ENCODE measurements at regions not wholly inside any gene's neighbourhood (a gene's known extent, or its start where the extent isn't known, plus 50 kb on each side); places are given as distances from the start of the nearest gene placed in this dataset.

GRCh38 chr1:221439747-221440501 lies 302.0 kb downstream of the DUSP10 start:
- intact Hi-C loops (cut with micrococcal nuclease; ENCODE audit: unreplicated experiment) = no loop called here
- no peaks in the 10 kb centered on the region for H3K9me3 ChIP-seq
- BruUV-seq (replicated peaks) = no TSS peak
- no peaks in the 10 kb centered on the region for H3K36me3 ChIP-seq (ENCODE audit: control insufficient read depth, insufficient read depth, low read length)
- DNase-seq = no peak
- Mint-ChIP-seq H3K4me1 (ENCODE audit: low read depth, unreplicated experiment) (no peaks in the 10 kb centered on the region), H3K27ac (ENCODE audit: unreplicated experiment) (no peak overlapping the region), H3K27me3 (ENCODE audit: insufficient read depth, unreplicated experiment) (peaks cover 7% of the 10 kb centered on the region), H3K4me3 (ENCODE audit: unreplicated experiment) (no peak overlapping the region), H3K9me3 (ENCODE audit: unreplicated experiment) (no peaks in the 10 kb centered on the region), H3K36me3 (ENCODE audit: insufficient read depth, unreplicated experiment) (no peaks in the 10 kb centered on the region)
- TF ChIP-seq CTCF (IDR thresholded peaks at IDR 0.05; ENCODE audit: insufficient read depth in 1 of 2, low read depth in 1 of 2, low read length in 1 of 2, severe bottlenecking in 1 of 2, unreplicated experiment in 1 of 2) = no peak
- H3K4me3 ChIP-seq (ENCODE audit: low read depth, low read length) = no peak overlapping the region
- H3K27me3 ChIP-seq (replicated peaks; ENCODE audit: control insufficient read depth, insufficient read depth, low read length) = no peaks in the 10 kb centered on the region
- CTCF ChIA-PET = interaction anchor here (0.6 kb wide), 1 partner anchor 1159 kb away, joined by 3 read pairs; no protein-coding TSS in a partner anchor
- no peaks in the 10 kb centered on the region for H3K4me1 ChIP-seq
- POLR2A ChIA-PET = no interaction called here

GRCh38 chr1:221440658-221441057 lies 301.2 kb downstream of the DUSP10 start:
- intact Hi-C loops (cut with micrococcal nuclease; ENCODE audit: unreplicated experiment) = no loop called here
- Histone ChIP-seq H3K36me3 (ENCODE audit: control insufficient read depth, insufficient read depth, low read length) (no peaks in the 10 kb centered on the region), H3K4me1 (no peaks in the 10 kb centered on the region), H3K9me3 (no peaks in the 10 kb centered on the region), H3K4me3 (ENCODE audit: low read depth, low read length) (no peak overlapping the region), H3K27me3 (replicated peaks; ENCODE audit: control insufficient read depth, insufficient read depth, low read length) (no peaks in the 10 kb centered on the region)
- TF ChIP-seq CTCF (IDR thresholded peaks at IDR 0.05; ENCODE audit: insufficient read depth in 1 of 2, low read depth in 1 of 2, low read length in 1 of 2, severe bottlenecking in 1 of 2, unreplicated experiment in 1 of 2) = no peak
- ChIA-PET CTCF (interaction anchor here (0.6 kb wide), 1 partner anchor 1160 kb away, joined by 3 read pairs; no protein-coding TSS in a partner anchor), POLR2A (no interaction called here)
- H3K27ac Mint-ChIP-seq (ENCODE audit: unreplicated experiment) = no peak overlapping the region
- H3K9me3 Mint-ChIP-seq (ENCODE audit: unreplicated experiment) = no peaks in the 10 kb centered on the region
- DNase-seq = no peak
- no peaks in the 10 kb centered on the region for H3K36me3 Mint-ChIP-seq (ENCODE audit: insufficient read depth, unreplicated experiment)
- no TSS peak for BruUV-seq (replicated peaks)
- no peak overlapping the region for H3K4me3 Mint-ChIP-seq (ENCODE audit: unreplicated experiment)
- H3K4me1 Mint-ChIP-seq (ENCODE audit: low read depth, unreplicated experiment) = no peaks in the 10 kb centered on the region
- peaks cover 7% of the 10 kb centered on the region for H3K27me3 Mint-ChIP-seq (ENCODE audit: insufficient read depth, unreplicated experiment)

GRCh38 chr1:221442056-221442455 lies 299.8 kb downstream of the DUSP10 start:
- H3K27me3 ChIP-seq (replicated peaks; ENCODE audit: control insufficient read depth, insufficient read depth, low read length) = no peaks in the 10 kb centered on the region
- peaks cover 7% of the 10 kb centered on the region for H3K27me3 Mint-ChIP-seq (ENCODE audit: insufficient read depth, unreplicated experiment)
- no peak for DNase-seq
- H3K4me1 Mint-ChIP-seq (ENCODE audit: low read depth, unreplicated experiment) = no peaks in the 10 kb centered on the region
- CTCF ChIA-PET = no interaction called here
- no peaks in the 10 kb centered on the region for H3K9me3 ChIP-seq
- H3K4me3 Mint-ChIP-seq (ENCODE audit: unreplicated experiment) = no peak overlapping the region
- no peak overlapping the region for H3K27ac Mint-ChIP-seq (ENCODE audit: unreplicated experiment)
- POLR2A ChIA-PET = no interaction called here
- no peaks in the 10 kb centered on the region for H3K36me3 ChIP-seq (ENCODE audit: control insufficient read depth, insufficient read depth, low read length)
- intact Hi-C loops (cut with micrococcal nuclease; ENCODE audit: unreplicated experiment) = no loop called here
- H3K4me1 ChIP-seq = no peaks in the 10 kb centered on the region
- H3K36me3 Mint-ChIP-seq (ENCODE audit: insufficient read depth, unreplicated experiment) = no peaks in the 10 kb centered on the region
- TF ChIP-seq CTCF (IDR thresholded peaks at IDR 0.05; ENCODE audit: insufficient read depth in 1 of 2, low read depth in 1 of 2, low read length in 1 of 2, severe bottlenecking in 1 of 2, unreplicated experiment in 1 of 2) = no peak
- H3K9me3 Mint-ChIP-seq (ENCODE audit: unreplicated experiment) = no peaks in the 10 kb centered on the region
- no peak overlapping the region for H3K4me3 ChIP-seq (ENCODE audit: low read depth, low read length)
- no TSS peak for BruUV-seq (replicated peaks)

Data from Caco-2 (cell line).